ENCODE measurements at regions not wholly inside any gene's neighbourhood (a gene's known extent, or its start where the extent isn't known, plus 50 kb on each side); places are given as distances from the start of the nearest gene placed in this dataset.

DNA sequence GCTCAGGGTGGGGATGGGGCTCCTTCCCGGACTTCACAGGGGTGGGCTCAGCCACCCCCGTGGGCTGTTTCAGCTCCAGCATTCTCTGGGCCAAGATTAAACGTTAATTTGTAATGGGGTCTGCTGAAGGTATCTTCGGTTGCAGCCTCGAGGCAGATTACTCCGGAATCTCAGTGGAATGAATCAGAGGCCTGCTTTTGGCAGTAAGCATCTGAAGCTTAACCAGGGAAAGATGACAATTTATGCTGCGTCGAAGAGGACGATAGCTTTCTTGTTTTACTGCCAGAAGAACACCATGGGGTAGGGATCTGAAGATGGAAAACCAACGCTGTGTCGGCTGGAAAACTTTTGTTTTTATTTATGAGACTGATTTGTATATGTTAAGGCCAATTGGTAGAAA lies 129.2 kb upstream of the MSX1 start:
- DNase-seq (ENCODE audit: extremely low read depth, low read depth): no peak
- TF ChIP-seq, protein P1, sequence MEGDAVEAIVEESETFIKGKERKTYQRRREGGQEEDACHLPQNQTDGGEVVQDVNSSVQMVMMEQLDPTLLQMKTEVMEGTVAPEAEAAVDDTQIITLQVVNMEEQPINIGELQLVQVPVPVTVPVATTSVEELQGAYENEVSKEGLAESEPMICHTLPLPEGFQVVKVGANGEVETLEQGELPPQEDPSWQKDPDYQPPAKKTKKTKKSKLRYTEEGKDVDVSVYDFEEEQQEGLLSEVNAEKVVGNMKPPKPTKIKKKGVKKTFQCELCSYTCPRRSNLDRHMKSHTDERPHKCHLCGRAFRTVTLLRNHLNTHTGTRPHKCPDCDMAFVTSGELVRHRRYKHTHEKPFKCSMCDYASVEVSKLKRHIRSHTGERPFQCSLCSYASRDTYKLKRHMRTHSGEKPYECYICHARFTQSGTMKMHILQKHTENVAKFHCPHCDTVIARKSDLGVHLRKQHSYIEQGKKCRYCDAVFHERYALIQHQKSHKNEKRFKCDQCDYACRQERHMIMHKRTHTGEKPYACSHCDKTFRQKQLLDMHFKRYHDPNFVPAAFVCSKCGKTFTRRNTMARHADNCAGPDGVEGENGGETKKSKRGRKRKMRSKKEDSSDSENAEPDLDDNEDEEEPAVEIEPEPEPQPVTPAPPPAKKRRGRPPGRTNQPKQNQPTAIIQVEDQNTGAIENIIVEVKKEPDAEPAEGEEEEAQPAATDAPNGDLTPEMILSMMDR (IDR thresholded peaks at IDR 0.05; ENCODE audit: low read depth, low read length): no peak

DNA sequence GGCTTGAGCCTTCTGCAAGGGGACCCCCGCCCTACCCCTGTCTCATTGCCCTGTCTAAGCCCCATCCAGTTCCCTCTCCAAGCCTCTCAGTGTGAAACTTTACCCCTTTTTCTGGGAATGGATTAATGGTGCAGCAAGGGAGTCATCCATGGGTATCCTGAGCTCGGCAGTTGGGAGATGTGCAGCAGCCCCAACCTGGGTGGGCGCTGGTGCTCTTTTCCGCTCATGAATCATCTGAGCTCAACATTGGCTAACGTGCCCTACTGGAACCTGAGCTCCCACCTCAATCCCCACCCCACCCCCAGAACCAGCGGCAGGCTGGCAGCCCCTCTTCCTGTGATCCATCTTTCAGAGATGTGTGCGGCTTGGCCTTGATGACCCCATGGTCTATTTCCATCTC lies 130.3 kb upstream of the MSX1 start:
- no peak for DNase-seq (ENCODE audit: extremely low read depth, low read depth)
- TF ChIP-seq, protein P1 (IDR thresholded peaks at IDR 0.05; ENCODE audit: low read depth, low read length): no peak

DNA sequence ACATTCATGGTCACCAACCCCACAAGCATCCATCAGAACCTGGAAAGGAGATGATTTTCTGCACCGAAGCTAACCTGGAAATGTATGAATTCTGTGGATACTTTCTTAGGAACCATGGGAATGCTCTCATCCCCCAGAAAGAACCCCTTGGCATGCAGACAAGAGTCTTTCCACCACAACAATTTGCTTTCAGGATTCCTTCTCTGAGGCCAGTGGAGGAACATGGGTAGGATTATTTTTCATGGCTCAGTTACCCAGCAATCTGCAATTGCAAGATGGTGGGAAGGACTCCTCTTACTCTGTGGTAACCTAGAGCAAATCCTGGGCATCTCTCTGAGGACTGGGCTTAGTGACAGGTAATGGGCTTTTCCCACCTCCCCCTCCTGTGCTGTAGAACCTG lies 131.9 kb upstream of the MSX1 start:
- no peak for DNase-seq (ENCODE audit: extremely low read depth, low read depth)
- TF ChIP-seq, protein P1 (IDR thresholded peaks at IDR 0.05; ENCODE audit: low read depth, low read length): no peak

DNA sequence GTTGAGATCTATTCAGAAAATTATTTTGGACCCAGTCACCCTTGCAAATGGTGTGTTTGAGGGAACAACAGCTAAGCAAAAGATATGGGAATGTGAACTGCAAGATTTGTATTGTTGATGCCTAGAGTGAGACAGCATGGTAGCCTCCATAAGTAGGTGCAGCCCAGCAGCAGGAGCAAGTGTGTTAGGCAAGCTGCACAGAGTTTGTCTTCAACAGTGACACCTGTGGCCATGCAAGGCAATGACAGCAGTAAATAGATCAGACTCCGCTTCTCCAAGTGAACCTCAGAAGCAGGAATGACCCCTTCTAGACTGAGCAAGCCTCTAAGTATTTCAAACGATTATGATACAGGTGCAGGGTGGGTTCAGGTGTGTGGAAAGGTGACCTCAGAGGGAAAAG lies 133.4 kb upstream of the MSX1 start:
- DNase-seq (ENCODE audit: extremely low read depth, low read depth): no peak
- TF ChIP-seq, protein P1 (IDR thresholded peaks at IDR 0.05; ENCODE audit: low read depth, low read length): peak; percentile 13

DNA sequence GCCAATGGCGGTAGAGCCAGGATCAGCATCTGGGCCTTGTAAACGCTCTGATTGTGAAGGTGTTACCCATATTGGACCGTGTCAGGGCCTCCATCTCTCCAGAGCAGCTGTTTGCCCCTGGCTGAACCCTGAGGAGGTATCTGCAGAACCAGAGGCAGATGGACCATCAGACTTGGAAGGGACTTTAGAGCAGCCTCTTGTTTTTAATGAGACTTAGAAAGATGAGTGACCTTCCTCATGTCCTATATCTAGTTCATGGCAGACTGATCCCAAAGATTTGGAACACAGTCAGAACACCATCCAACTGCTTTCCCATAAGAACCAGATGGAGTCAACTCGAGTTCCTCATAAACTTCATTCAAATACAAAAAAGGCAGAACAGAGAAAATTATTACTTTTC lies 135.1 kb upstream of the MSX1 start:
- TF ChIP-seq, protein P1 (IDR thresholded peaks at IDR 0.05; ENCODE audit: low read depth, low read length): no peak
- no peak for DNase-seq (ENCODE audit: extremely low read depth, low read depth)

DNA sequence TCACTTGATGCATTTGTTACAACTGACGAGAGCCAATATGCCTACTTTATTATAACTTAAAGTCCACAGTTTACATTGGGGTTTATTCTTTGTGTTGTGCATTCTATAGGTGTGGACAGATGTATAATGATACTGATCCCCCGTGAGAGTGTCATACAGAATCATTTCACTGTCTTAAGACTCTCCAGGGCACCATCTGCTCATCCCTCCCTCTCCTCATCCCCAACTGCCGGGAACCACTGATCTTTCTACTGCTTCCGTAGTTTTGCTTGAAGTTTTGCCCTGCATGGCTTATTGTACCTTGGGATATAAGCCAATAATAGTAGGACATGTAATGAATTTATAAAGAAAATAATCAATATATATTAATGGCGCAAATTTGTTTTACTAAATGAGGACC lies 137.8 kb upstream of the MSX1 start:
- TF ChIP-seq, protein P1 (IDR thresholded peaks at IDR 0.05; ENCODE audit: low read depth, low read length): no peak
- DNase-seq (ENCODE audit: extremely low read depth, low read depth): no peak

DNA sequence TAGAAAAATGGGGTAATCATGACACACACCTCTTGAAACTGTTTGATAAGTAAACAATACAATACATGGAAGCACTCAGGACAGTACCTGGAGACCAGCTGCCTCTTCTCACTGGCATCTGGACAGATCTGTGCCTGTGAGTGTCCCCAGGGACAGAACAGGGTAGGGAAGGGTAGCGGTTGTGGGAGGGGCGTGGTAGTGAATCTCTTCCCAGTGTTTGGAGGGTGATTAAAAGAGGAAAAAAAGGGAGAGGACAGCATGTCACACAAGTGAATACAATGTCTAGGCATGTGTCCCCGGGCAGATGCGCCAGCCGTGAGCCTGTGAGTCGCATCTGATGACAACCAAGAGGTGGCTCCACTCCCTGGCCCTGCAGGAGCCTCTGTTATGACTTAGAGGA lies 138.8 kb upstream of the MSX1 start:
- no peak for DNase-seq (ENCODE audit: extremely low read depth, low read depth)
- TF ChIP-seq, protein P1 (IDR thresholded peaks at IDR 0.05; ENCODE audit: low read depth, low read length): no peak
